PC-9 (cell line): ENCODE measurements at regions not wholly inside any gene's neighbourhood (a gene's known extent, or its start where the extent isn't known, plus 50 kb on each side); places are given as distances from the start of the nearest gene placed in this dataset.
"Not testable (repeated sequence)": the region's sequence is repeated elsewhere in the genome, so short reads cannot be mapped to it uniquely, and the experiment has no call there.

ENCODE experiments used
- BruUV-seq: library from RNA; stranded (reverse); fragments of 400-500 nt; replicated peaks from 2 replicates; lab custom pipeline; 2021; lab: Mats Ljungman, UMichigan
- CTCF ChIA-PET: fragments of 300-600 bp; sonication (Branson Sonifier 250); formaldehyde crosslinking; loops from one replicate; lab custom pipeline; 2022; ENCODE audit warnings: antibody characterized with exemption; lab: Charles Lee
- POLR2A ChIA-PET: fragments of 300-600 bp; sonication (Branson Sonifier 250); formaldehyde crosslinking; loops from one replicate; lab custom pipeline; 2022; ENCODE audit warnings: antibody characterized with exemption; ENCODE audit not compliant: unreplicated experiment; lab: Charles Lee
- DNase-seq, 2 experiments: peaks; one replicate each; pipeline versions ENCODE4 v3.0.0 to v3.0.0-alpha.2; 2015 to 2022; ENCODE audit warnings: mixed read lengths in 1 of 2
- H2AFZ ChIP-seq: fragments of 200-600 bp; sonication (generic); 2 replicates; pipeline ENCODE4 v1.8.1; 2017; ENCODE audit warnings: antibody characterized with exemption
- H3F3A ChIP-seq: fragments of 200-600 bp; sonication (generic); 2 replicates; pipeline ENCODE4 v1.8.1; 2017; ENCODE audit warnings: antibody characterized with exemption, mild to moderate bottlenecking, low read depth; ENCODE audit not compliant: insufficient read depth
- H3K27ac ChIP-seq: fragments of 200-600 bp; sonication (generic); 2 replicates; pipeline ENCODE4 v1.6.1; 2016; ENCODE audit warnings: mixed run types
- H3K27me3 ChIP-seq: fragments of 200-600 bp; sonication (generic); 2 replicates; pipeline ENCODE4 v1.6.1; 2016; ENCODE audit warnings: low read depth, mixed run types; ENCODE audit not compliant: insufficient read depth
- H3K36me3 ChIP-seq: fragments of 200-600 bp; sonication (generic); 2 replicates; pipeline ENCODE4 v1.6.1; 2016; ENCODE audit warnings: low read depth, mixed run types
- H3K4me1 ChIP-seq: fragments of 200-600 bp; sonication (generic); replicated peaks from 2 replicates; pipeline ENCODE4 v1.6.1; 2016; ENCODE audit warnings: mixed run types; ENCODE audit not compliant: insufficient read depth
- H3K4me2 ChIP-seq: fragments of 200-600 bp; sonication (generic); 2 replicates; pipeline ENCODE4 v1.6.1; 2017; ENCODE audit warnings: mixed run types
- H3K4me3 ChIP-seq: fragments of 200-600 bp; sonication (generic); 2 replicates; pipeline ENCODE4 v1.6.1; 2016; ENCODE audit warnings: mixed run types
- H3K79me2 ChIP-seq: fragments of 200-600 bp; sonication (generic); 2 replicates; pipeline ENCODE4 v1.6.1; 2017; ENCODE audit warnings: low read depth, mixed run types
- H3K9me2 ChIP-seq: fragments of 200-600 bp; sonication (generic); 2 replicates; pipeline ENCODE4 v1.8.1; 2017; ENCODE audit warnings: mild to moderate bottlenecking; ENCODE audit not compliant: insufficient read depth
- H3K9me3 ChIP-seq: fragments of 200-600 bp; sonication (generic); 2 replicates; pipeline ENCODE4 v1.8.1; 2016; ENCODE audit warnings: low read depth; ENCODE audit not compliant: insufficient read depth
- H4K20me1 ChIP-seq: fragments of 200-600 bp; sonication (generic); 2 replicates; pipeline ENCODE4 v1.8.1; 2017; ENCODE audit not compliant: insufficient read depth
- CTCF ChIP-seq: fragments of 200-600 bp; sonication (generic); conservative IDR thresholded peaks from 2 replicates; pipeline ENCODE4 v1.6.1; 2017; ENCODE audit warnings: mixed run types, antibody characterized with exemption, mild to moderate bottlenecking, moderate library complexity
- intact Hi-C: fragments of 100-400 bp; cut with micrococcal nuclease; formaldehyde crosslinking; loops from one replicate; pipeline ENCODE4 v1.10.0; 2022; ENCODE audit not compliant: unreplicated experiment

GRCh38 chr16:16590654-16591318 lies 211.8 kb downstream of the NPIPA7 start:
- H3F3A ChIP-seq, H3K27me3 ChIP-seq, H3K4me2 ChIP-seq, H3K4me1 ChIP-seq, DNase-seq, H3K27ac ChIP-seq, H3K79me2 ChIP-seq, H4K20me1 ChIP-seq, H3K9me3 ChIP-seq, H2AFZ ChIP-seq, H3K36me3 ChIP-seq, intact Hi-C loops, POLR2A ChIA-PET, CTCF ChIA-PET, H3K9me2 ChIP-seq, BruUV-seq, H3K4me3 ChIP-seq: not testable (repeated sequence)

DNA sequence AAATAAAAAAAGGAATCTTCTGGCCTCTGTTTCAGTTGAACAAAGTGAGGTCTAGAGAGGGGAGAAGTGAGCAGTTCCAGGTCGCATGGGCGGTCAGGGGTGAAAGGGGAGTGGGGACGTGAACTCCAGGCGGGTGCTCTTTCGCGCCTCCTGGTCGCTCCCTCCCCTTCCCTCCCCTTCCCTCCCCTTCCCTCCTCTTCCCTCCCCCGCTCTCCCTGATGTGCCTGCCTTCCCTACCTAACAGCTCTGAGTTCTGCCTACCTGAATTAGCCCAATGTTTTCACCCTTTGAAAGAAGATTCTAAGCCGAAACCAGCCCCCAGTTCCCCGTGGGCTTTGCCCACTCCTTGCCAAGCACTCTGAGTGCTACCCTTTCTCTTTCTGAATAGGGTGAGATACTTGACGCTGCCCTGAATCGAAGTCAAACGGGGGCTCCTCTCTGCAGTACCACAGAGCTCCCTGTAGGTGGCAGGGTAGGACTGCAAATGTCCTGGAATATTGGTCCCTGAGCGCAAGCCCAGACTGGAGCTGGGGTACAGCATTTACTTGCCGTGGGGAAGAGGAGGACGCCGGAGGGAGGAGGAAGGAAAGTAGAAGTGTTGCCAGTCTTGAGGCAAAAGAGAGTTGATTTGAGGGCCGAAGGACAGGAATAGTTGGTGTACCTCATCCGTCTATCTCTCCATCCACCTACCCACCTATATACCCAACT lies 214.4 kb downstream of the NPIPA7 start:
- H3K9me2 ChIP-seq, H3K27me3 ChIP-seq, H3K4me3 ChIP-seq, BruUV-seq, H3K79me2 ChIP-seq, POLR2A ChIA-PET, H3K9me3 ChIP-seq, H3K4me1 ChIP-seq, H2AFZ ChIP-seq, H4K20me1 ChIP-seq, CTCF ChIA-PET, H3K36me3 ChIP-seq, H3K27ac ChIP-seq, intact Hi-C loops, H3K4me2 ChIP-seq, H3F3A ChIP-seq: not testable (repeated sequence)
- TF ChIP-seq CTCF, result peak; percentile 78
- DNase-seq, result peak in 1 of 2 experiments; percentile 42

- intact Hi-C loops, H3K4me3 ChIP-seq, H3K27ac ChIP-seq, H3K79me2 ChIP-seq, H3K4me1 ChIP-seq, H3K36me3 ChIP-seq, H3F3A ChIP-seq, H3K9me2 ChIP-seq, CTCF ChIA-PET, H2AFZ ChIP-seq, H4K20me1 ChIP-seq, H3K27me3 ChIP-seq, H3K9me3 ChIP-seq, H3K4me2 ChIP-seq, BruUV-seq, POLR2A ChIA-PET, DNase-seq: not testable (repeated sequence)
Measured at GRCh38 chr16:16595029-16595718, 216.2 kb downstream of the NPIPA7 start.

DNA sequence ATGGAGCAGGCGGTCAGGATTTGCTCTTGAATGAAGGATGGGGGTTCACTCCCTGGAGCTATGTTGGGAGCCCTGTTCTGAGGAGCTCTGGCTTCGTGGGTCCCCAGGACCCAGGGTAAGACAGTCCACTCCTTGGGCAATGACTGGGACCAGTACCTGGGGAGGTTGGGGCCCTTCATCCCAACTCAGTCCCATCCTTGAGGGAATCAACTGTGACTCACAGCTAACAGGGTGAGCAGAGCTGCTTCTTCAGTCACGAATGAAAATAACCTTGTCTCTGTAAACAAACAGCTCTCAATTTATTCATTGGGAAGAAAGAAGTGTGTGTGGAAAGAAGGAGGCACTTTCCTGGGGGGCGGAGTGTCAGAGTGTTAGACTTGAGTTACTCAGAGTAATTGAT lies 222.3 kb downstream of the NPIPA7 start:
- H2AFZ ChIP-seq, CTCF ChIA-PET: not testable (repeated sequence)

GRCh38 chr16:16607401-16608082 lies 228.6 kb downstream of the NPIPA7 start:
- H2AFZ ChIP-seq, intact Hi-C loops, DNase-seq, H3K9me2 ChIP-seq, H3K36me3 ChIP-seq, H3K9me3 ChIP-seq, H3K4me1 ChIP-seq, H3K27ac ChIP-seq, POLR2A ChIA-PET, CTCF ChIA-PET, H3F3A ChIP-seq, H3K27me3 ChIP-seq, BruUV-seq, H3K4me3 ChIP-seq, H3K4me2 ChIP-seq, H4K20me1 ChIP-seq, H3K79me2 ChIP-seq: not testable (repeated sequence)

More for the DNA sequence above, 222.3 kb downstream of the NPIPA7 start:
- BruUV-seq, H3K4me1 ChIP-seq, POLR2A ChIA-PET, H3K4me2 ChIP-seq, H3K27ac ChIP-seq, H3K36me3 ChIP-seq, H3K9me3 ChIP-seq, H4K20me1 ChIP-seq, intact Hi-C loops, H3K9me2 ChIP-seq, H3K79me2 ChIP-seq, H3K27me3 ChIP-seq, H3K4me3 ChIP-seq, H3F3A ChIP-seq, DNase-seq: not testable (repeated sequence)

- H3K27me3 ChIP-seq, H2AFZ ChIP-seq, intact Hi-C loops, BruUV-seq, H3K27ac ChIP-seq, DNase-seq, H3K9me3 ChIP-seq, H3K4me1 ChIP-seq, H3K9me2 ChIP-seq, H3K4me3 ChIP-seq, H3F3A ChIP-seq, H3K79me2 ChIP-seq, H3K4me2 ChIP-seq, POLR2A ChIA-PET, H4K20me1 ChIP-seq, CTCF ChIA-PET, H3K36me3 ChIP-seq: not testable (repeated sequence)
Measured at GRCh38 chr16:16609627-16610026, 230.7 kb downstream of the NPIPA7 start.
